GM23338 (cell line): ENCODE measurements at regions not wholly inside any gene's neighbourhood (a gene's known extent, or its start where the extent isn't known, plus 50 kb on each side); places are given as distances from the start of the nearest gene placed in this dataset.

Experiments
- CREB1 ChIP-seq: fragments of 250-450 bp; sonication (Bioruptor Pico); IDR thresholded peaks from 2 replicates; pipeline ENCODE4 v1.5.0; 2020; ENCODE audit warnings: low read depth, mild to moderate bottlenecking, moderate library complexity
- EZH2 ChIP-seq: fragments of 200-600 bp; sonication (generic); IDR thresholded peaks from one replicate; pipeline ENCODE4 v1.8.0; 2017; ENCODE audit warnings: antibody characterized with exemption, mild to moderate bottlenecking, low read depth; ENCODE audit not compliant: unreplicated experiment
- EZH2phosphoT487 ChIP-seq: fragments of 200-600 bp; sonication (generic); IDR thresholded peaks from one replicate; pipeline ENCODE4 v1.8.1; 2018; ENCODE audit warnings: antibody characterized with exemption; ENCODE audit not compliant: unreplicated experiment
- JUNB ChIP-seq: IDR thresholded peaks from one replicate; pipeline ENCODE4 v1.6.1; 2016; ENCODE audit warnings: antibody characterized with exemption; ENCODE audit not compliant: unreplicated experiment
- NANOG ChIP-seq: IDR thresholded peaks from 2 replicates; pipeline ENCODE4 v1.6.1; 2016; ENCODE audit warnings: antibody characterized with exemption, borderline replicate concordance
- POLR2AphosphoS5 ChIP-seq: IDR thresholded peaks from 2 replicates; pipeline ENCODE4 v1.6.1; 2016; ENCODE audit warnings: antibody characterized with exemption, low read depth
- TF ChIP-seq, protein P1 (sequence below), 2 experiments: fragments of 200-600 bp in 1 of 2; sonication (generic) in 1 of 2; conservative IDR thresholded peaks; 2 replicates each; pipeline versions ENCODE4 v1.5.1 to v1.6.1; 2016 to 2017; ENCODE audit warnings: antibody characterized with exemption in 2 of 2, low read depth in 2 of 2, mild to moderate bottlenecking in 2 of 2, moderate library complexity in 1 of 2
- TF ChIP-seq, protein P2 (sequence below): IDR thresholded peaks from one replicate; pipeline ENCODE4 v1.6.1; 2018; ENCODE audit warnings: antibody characterized with exemption; ENCODE audit not compliant: unreplicated experiment

DNA sequence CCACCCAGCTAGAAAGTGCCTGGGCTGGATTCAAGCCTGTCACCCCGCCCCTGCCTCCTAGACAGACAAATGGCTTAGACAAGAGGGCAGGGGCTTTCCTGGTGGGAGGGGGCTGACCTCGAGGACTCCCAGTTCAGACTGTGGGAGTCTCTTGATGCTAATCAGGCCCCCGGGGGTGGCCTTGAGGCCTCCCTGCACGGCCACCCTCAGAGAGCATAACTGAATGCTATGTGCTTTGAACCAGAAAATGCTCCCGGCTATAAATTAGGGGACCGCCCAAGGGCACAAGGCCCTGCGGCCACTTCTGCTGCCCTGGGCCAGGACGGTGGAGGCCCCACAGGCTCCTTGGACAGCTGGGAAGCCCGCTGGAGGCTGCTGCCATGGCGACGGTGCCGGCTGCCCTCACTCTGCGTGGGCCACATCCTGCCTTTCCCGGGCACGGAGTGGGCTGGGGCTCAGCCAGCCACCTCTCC lies 111.0 kb upstream of the NCOR2 start:
- TF ChIP-seq EZH2phosphoT487: no peak
- TF ChIP-seq, protein P1, sequence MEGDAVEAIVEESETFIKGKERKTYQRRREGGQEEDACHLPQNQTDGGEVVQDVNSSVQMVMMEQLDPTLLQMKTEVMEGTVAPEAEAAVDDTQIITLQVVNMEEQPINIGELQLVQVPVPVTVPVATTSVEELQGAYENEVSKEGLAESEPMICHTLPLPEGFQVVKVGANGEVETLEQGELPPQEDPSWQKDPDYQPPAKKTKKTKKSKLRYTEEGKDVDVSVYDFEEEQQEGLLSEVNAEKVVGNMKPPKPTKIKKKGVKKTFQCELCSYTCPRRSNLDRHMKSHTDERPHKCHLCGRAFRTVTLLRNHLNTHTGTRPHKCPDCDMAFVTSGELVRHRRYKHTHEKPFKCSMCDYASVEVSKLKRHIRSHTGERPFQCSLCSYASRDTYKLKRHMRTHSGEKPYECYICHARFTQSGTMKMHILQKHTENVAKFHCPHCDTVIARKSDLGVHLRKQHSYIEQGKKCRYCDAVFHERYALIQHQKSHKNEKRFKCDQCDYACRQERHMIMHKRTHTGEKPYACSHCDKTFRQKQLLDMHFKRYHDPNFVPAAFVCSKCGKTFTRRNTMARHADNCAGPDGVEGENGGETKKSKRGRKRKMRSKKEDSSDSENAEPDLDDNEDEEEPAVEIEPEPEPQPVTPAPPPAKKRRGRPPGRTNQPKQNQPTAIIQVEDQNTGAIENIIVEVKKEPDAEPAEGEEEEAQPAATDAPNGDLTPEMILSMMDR (conservative IDR thresholded peaks at IDR 0.05; ENCODE audit: low read depth in 2 of 2): no peak
- no peak for TF ChIP-seq POLR2AphosphoS5
- no peak for TF ChIP-seq EZH2
- no peak for TF ChIP-seq JUNB
- TF ChIP-seq, protein P2, sequence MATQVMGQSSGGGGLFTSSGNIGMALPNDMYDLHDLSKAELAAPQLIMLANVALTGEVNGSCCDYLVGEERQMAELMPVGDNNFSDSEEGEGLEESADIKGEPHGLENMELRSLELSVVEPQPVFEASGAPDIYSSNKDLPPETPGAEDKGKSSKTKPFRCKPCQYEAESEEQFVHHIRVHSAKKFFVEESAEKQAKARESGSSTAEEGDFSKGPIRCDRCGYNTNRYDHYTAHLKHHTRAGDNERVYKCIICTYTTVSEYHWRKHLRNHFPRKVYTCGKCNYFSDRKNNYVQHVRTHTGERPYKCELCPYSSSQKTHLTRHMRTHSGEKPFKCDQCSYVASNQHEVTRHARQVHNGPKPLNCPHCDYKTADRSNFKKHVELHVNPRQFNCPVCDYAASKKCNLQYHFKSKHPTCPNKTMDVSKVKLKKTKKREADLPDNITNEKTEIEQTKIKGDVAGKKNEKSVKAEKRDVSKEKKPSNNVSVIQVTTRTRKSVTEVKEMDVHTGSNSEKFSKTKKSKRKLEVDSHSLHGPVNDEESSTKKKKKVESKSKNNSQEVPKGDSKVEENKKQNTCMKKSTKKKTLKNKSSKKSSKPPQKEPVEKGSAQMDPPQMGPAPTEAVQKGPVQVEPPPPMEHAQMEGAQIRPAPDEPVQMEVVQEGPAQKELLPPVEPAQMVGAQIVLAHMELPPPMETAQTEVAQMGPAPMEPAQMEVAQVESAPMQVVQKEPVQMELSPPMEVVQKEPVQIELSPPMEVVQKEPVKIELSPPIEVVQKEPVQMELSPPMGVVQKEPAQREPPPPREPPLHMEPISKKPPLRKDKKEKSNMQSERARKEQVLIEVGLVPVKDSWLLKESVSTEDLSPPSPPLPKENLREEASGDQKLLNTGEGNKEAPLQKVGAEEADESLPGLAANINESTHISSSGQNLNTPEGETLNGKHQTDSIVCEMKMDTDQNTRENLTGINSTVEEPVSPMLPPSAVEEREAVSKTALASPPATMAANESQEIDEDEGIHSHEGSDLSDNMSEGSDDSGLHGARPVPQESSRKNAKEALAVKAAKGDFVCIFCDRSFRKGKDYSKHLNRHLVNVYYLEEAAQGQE: no peak
- TF ChIP-seq NANOG: no peak
- no peak for TF ChIP-seq CREB1
